Neural cell (in vitro differentiated cells): ENCODE measurements at regions not wholly inside any gene's neighbourhood (a gene's known extent, or its start where the extent isn't known, plus 50 kb on each side); places are given as distances from the start of the nearest gene placed in this dataset.

Experiments used
- H2AFZ ChIP-seq: fragments of 200-600, 300-800 bp; sonication (generic), shearing (Covaris generic); 2 replicates; pipeline ENCODE4 v1.6.0; 2014; ENCODE audit warnings: low read depth, mild to moderate bottlenecking, antibody characterized with exemption, low read length, moderate library complexity
- H3F3A ChIP-seq: fragments of 200-600 bp; shearing (Covaris generic); 2 replicates; pipeline ENCODE4 v1.6.1; 2016; ENCODE audit warnings: mild to moderate bottlenecking, moderate library complexity, mixed read lengths, antibody characterized with exemption, low read length; ENCODE audit not compliant: insufficient read depth, poor library complexity, severe bottlenecking
- H3K27ac ChIP-seq: fragments of 200-600, 300-800 bp; sonication (generic), shearing (Covaris generic); 2 replicates; pipeline ENCODE4 v1.5.1; 2014; ENCODE audit warnings: mild to moderate bottlenecking, low read length, moderate library complexity
- H3K27me3 ChIP-seq: fragments of 300-800, 200-600 bp; sonication (generic), shearing (Covaris generic); 2 replicates; pipeline ENCODE4 v1.6.0; 2014; ENCODE audit warnings: mild to moderate bottlenecking, low read depth, low read length, moderate library complexity; ENCODE audit not compliant: insufficient read depth
- H3K36me3 ChIP-seq: fragments of 300-800, 200-600 bp; sonication (generic), shearing (Covaris generic); 2 replicates; pipeline ENCODE4 v1.5.1; 2014; ENCODE audit warnings: mild to moderate bottlenecking, antibody characterized with exemption, low read length, moderate library complexity; ENCODE audit not compliant: insufficient read depth
- H3K4me2 ChIP-seq: fragments of 300-800, 200-600 bp; sonication (generic), shearing (Covaris generic); 2 replicates; pipeline ENCODE4 v1.6.0; 2014; ENCODE audit warnings: mild to moderate bottlenecking, low read length
- H3K4me3 ChIP-seq: fragments of 300-800, 200-600 bp; sonication (generic), shearing (Covaris generic); 2 replicates; pipeline ENCODE4 v1.5.1; 2014; ENCODE audit warnings: mild to moderate bottlenecking, low read length, moderate library complexity
- H3K79me2 ChIP-seq: fragments of 200-600 bp; shearing (Covaris generic); replicated peaks from 2 replicates; pipeline ENCODE4 v1.6.0; 2014; ENCODE audit warnings: mild to moderate bottlenecking, low read length, moderate library complexity; ENCODE audit not compliant: insufficient read depth
- H3K9ac ChIP-seq: fragments of 300-800, 200-600 bp; sonication (generic), shearing (Covaris generic); 2 replicates; pipeline ENCODE4 v1.6.1; 2016; ENCODE audit warnings: mild to moderate bottlenecking, low read length, mixed read lengths
- H3K9me2 ChIP-seq: fragments of 200-600 bp; shearing (Covaris generic); 2 replicates; pipeline ENCODE4 v1.6.1; 2016; ENCODE audit warnings: mild to moderate bottlenecking, low read length, mixed read lengths; ENCODE audit not compliant: insufficient read depth
- H3K9me3 ChIP-seq: fragments of 200-600, 300-800 bp; sonication (generic), shearing (Covaris generic); 2 replicates; pipeline ENCODE4 v1.6.1; 2016; ENCODE audit warnings: mild to moderate bottlenecking, mixed run types, low read length, moderate library complexity, mixed read lengths
- H4K20me1 ChIP-seq: fragments of 200-600 bp; shearing (Covaris generic); 2 replicates; pipeline ENCODE4 v1.6.1; 2016; ENCODE audit warnings: mild to moderate bottlenecking, mixed run types; ENCODE audit not compliant: insufficient read depth
- EP300 ChIP-seq: fragments of 450-650 bp; conservative IDR thresholded peaks from 2 replicates; pipeline ENCODE4 v1.6.1; 2014; ENCODE audit warnings: antibody characterized with exemption, mild to moderate bottlenecking, moderate library complexity; ENCODE audit not compliant: poor library complexity, severe bottlenecking
- EZH2 ChIP-seq: fragments of 200-600, 300-800 bp; shearing (Covaris generic), sonication (generic); IDR thresholded peaks from 2 replicates; pipeline ENCODE4 v1.6.1; 2014; ENCODE audit warnings: antibody characterized with exemption, low read length, borderline replicate concordance, mild to moderate bottlenecking; ENCODE audit not compliant: insufficient read depth, poor library complexity, severe bottlenecking
- MXI1 ChIP-seq: fragments of 450-650 bp; conservative IDR thresholded peaks from 2 replicates; pipeline ENCODE4 v1.6.1; 2014; ENCODE audit warnings: antibody characterized with exemption, mild to moderate bottlenecking; ENCODE audit not compliant: poor library complexity, severe bottlenecking
- POLR2AphosphoS5 ChIP-seq: IDR thresholded peaks from 2 replicates; pipeline ENCODE4 v1.6.1; 2012
- RAD21 ChIP-seq: fragments of 450-650 bp; conservative IDR thresholded peaks from 2 replicates; pipeline ENCODE4 v1.6.1; 2014; ENCODE audit warnings: antibody characterized with exemption, mild to moderate bottlenecking, moderate library complexity
- SMC3 ChIP-seq: fragments of 450-650 bp; conservative IDR thresholded peaks from 2 replicates; pipeline ENCODE4 v1.6.1; 2014; ENCODE audit warnings: antibody characterized with exemption, mild to moderate bottlenecking, moderate library complexity; ENCODE audit not compliant: poor library complexity
- TAF1 ChIP-seq: IDR thresholded peaks from 2 replicates; pipeline ENCODE4 v1.6.1; 2012; ENCODE audit warnings: low read depth
- TF ChIP-seq, protein P1 (sequence below): IDR thresholded peaks from 2 replicates; pipeline ENCODE4 v1.6.1; 2012; ENCODE audit warnings: borderline replicate concordance
- TF ChIP-seq, protein P2 (sequence below): fragments of 450-650 bp; IDR thresholded peaks from 2 replicates; pipeline ENCODE4 v1.5.1; 2014; ENCODE audit warnings: antibody characterized with exemption, mild to moderate bottlenecking, moderate library complexity; ENCODE audit not compliant: poor library complexity, severe bottlenecking

DNA sequence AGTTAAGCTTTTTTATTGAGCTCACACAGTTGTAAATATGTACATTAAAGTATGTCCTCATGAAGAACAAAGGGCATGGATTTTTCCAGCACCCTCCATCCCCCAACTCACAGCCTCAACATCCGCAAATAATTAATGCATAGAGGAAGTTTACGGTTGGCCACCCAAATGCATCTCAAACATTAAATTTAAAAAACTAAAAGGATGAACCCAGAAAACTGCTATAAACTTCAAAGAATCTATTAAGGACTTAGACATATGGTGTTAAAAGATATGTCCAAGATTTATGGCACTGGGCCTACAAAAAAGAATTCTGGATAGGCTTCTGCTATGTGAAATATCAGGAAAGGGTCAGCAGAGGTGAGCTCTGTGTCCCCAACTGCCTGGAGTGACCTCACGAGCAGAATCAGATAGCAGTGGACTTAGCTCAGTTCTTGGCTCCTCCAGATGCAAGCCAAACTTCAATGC is 54.0 kb upstream of the TNC start:
- no peaks in the 10 kb centered on the region for H3K9me2 ChIP-seq
- H3F3A ChIP-seq = no peaks in the 10 kb centered on the region
- no peaks in the 10 kb centered on the region for H3K36me3 ChIP-seq
- no peak overlapping the region for H3K4me2 ChIP-seq
- H3K9ac ChIP-seq = no peak overlapping the region
- no peaks in the 10 kb centered on the region for H4K20me1 ChIP-seq
- H3K27ac ChIP-seq = no peak overlapping the region
- no peak overlapping the region for H3K4me3 ChIP-seq
- no peak overlapping the region for H2AFZ ChIP-seq
- no peaks in the 10 kb centered on the region for H3K27me3 ChIP-seq
- H3K9me3 ChIP-seq = no peaks in the 10 kb centered on the region
- no peaks in the 10 kb centered on the region for H3K79me2 ChIP-seq
- TF ChIP-seq RAD21 = no peak
- TF ChIP-seq POLR2AphosphoS5 = no peak
- TF ChIP-seq EZH2 = no peak
- no peak for TF ChIP-seq SMC3
- TF ChIP-seq, protein P1, sequence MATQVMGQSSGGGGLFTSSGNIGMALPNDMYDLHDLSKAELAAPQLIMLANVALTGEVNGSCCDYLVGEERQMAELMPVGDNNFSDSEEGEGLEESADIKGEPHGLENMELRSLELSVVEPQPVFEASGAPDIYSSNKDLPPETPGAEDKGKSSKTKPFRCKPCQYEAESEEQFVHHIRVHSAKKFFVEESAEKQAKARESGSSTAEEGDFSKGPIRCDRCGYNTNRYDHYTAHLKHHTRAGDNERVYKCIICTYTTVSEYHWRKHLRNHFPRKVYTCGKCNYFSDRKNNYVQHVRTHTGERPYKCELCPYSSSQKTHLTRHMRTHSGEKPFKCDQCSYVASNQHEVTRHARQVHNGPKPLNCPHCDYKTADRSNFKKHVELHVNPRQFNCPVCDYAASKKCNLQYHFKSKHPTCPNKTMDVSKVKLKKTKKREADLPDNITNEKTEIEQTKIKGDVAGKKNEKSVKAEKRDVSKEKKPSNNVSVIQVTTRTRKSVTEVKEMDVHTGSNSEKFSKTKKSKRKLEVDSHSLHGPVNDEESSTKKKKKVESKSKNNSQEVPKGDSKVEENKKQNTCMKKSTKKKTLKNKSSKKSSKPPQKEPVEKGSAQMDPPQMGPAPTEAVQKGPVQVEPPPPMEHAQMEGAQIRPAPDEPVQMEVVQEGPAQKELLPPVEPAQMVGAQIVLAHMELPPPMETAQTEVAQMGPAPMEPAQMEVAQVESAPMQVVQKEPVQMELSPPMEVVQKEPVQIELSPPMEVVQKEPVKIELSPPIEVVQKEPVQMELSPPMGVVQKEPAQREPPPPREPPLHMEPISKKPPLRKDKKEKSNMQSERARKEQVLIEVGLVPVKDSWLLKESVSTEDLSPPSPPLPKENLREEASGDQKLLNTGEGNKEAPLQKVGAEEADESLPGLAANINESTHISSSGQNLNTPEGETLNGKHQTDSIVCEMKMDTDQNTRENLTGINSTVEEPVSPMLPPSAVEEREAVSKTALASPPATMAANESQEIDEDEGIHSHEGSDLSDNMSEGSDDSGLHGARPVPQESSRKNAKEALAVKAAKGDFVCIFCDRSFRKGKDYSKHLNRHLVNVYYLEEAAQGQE = no peak
- no peak for TF ChIP-seq TAF1
- TF ChIP-seq, protein P2, sequence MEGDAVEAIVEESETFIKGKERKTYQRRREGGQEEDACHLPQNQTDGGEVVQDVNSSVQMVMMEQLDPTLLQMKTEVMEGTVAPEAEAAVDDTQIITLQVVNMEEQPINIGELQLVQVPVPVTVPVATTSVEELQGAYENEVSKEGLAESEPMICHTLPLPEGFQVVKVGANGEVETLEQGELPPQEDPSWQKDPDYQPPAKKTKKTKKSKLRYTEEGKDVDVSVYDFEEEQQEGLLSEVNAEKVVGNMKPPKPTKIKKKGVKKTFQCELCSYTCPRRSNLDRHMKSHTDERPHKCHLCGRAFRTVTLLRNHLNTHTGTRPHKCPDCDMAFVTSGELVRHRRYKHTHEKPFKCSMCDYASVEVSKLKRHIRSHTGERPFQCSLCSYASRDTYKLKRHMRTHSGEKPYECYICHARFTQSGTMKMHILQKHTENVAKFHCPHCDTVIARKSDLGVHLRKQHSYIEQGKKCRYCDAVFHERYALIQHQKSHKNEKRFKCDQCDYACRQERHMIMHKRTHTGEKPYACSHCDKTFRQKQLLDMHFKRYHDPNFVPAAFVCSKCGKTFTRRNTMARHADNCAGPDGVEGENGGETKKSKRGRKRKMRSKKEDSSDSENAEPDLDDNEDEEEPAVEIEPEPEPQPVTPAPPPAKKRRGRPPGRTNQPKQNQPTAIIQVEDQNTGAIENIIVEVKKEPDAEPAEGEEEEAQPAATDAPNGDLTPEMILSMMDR = no peak
- TF ChIP-seq EP300 = no peak
- TF ChIP-seq MXI1 = no peak

DNA sequence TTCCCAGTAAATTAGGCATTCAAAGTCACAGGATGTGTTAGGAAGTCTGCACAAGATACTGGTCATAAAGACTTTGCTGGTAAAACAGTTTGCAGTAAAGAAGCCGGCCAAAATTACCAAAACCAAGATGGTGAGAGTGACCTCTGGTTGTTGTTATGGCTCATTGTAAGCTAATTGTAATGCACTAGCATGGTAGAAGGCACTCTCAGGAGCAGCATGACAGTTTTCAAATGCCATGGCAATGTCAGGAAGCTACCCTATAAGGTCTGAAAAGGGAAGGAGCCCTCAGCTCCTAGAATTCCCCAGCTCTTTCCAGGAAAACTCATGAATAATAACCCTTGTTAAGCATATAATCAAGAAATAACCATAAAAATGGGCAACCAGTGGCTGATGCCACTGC is 64.3 kb upstream of the TNC start:
- Histone ChIP-seq H3K27me3 (no peaks in the 10 kb centered on the region), H3K4me2 (no peak overlapping the region), H3K9me2 (no peaks in the 10 kb centered on the region), H3K9me3 (no peaks in the 10 kb centered on the region), H3F3A (no peaks in the 10 kb centered on the region), H3K9ac (no peak overlapping the region), H3K4me3 (no peak overlapping the region), H2AFZ (no peak overlapping the region), H4K20me1 (no peaks in the 10 kb centered on the region), H3K79me2 (no peaks in the 10 kb centered on the region), H3K27ac (no peak overlapping the region), H3K36me3 (no peaks in the 10 kb centered on the region)
- no peak for TF ChIP-seq EZH2
- TF ChIP-seq, protein P2 = no peak
- no peak for TF ChIP-seq MXI1
- TF ChIP-seq, protein P1 = no peak
- no peak for TF ChIP-seq EP300
- TF ChIP-seq TAF1 = no peak
- TF ChIP-seq SMC3 = no peak
- no peak for TF ChIP-seq RAD21
- no peak for TF ChIP-seq POLR2AphosphoS5
